ENCODE measurements at regions not wholly inside any gene's neighbourhood (a gene's known extent, or its start where the extent isn't known, plus 50 kb on each side); places are given as distances from the start of the nearest gene placed in this dataset.

DNA sequence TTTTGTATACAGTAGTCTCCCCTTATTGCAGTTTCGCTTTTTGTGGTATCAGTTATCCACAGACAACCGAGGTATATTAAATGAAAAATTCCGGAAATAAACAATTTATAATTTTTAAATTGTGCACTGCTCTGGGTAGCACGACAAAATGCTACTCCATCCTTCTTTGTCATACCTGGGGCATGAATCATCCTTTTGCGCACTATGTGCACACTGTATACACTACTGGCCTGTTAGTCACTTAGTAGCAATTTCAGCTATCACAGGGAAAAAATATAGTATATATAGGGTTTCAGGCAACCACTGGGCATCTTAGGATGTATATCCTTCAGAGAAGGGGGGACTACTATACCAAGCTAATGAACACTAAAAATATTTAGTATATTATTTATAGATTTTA, 198.8 kb upstream of the FAT4 start:
- H3K4me1 ChIP-seq = no peaks in the 10 kb centered on the region
- TF ChIP-seq POLR2AphosphoS5 (IDR thresholded peaks at IDR 0.05) = no peak
- TF ChIP-seq, protein P1, sequence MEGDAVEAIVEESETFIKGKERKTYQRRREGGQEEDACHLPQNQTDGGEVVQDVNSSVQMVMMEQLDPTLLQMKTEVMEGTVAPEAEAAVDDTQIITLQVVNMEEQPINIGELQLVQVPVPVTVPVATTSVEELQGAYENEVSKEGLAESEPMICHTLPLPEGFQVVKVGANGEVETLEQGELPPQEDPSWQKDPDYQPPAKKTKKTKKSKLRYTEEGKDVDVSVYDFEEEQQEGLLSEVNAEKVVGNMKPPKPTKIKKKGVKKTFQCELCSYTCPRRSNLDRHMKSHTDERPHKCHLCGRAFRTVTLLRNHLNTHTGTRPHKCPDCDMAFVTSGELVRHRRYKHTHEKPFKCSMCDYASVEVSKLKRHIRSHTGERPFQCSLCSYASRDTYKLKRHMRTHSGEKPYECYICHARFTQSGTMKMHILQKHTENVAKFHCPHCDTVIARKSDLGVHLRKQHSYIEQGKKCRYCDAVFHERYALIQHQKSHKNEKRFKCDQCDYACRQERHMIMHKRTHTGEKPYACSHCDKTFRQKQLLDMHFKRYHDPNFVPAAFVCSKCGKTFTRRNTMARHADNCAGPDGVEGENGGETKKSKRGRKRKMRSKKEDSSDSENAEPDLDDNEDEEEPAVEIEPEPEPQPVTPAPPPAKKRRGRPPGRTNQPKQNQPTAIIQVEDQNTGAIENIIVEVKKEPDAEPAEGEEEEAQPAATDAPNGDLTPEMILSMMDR (IDR thresholded peaks at IDR 0.05) = no peak
- no peak for TF ChIP-seq EP300 (IDR thresholded peaks at IDR 0.05)
- no peak for TF ChIP-seq POLR2A (IDR thresholded peaks at IDR 0.05)
- H3K27ac ChIP-seq = no peak overlapping the region
- no peaks in the 10 kb centered on the region for H3K9me3 ChIP-seq
- intact Hi-C loops (cut with DNase I; ENCODE audit: low total_unique reads) = no loop called here
- H3K4me3 ChIP-seq = no peak overlapping the region
- H3K36me3 ChIP-seq = no peaks in the 10 kb centered on the region
- DNase-seq = no peak
- H3K27me3 ChIP-seq = no peaks in the 10 kb centered on the region
- WGBS, 5 donors = 73 to 89% (median 86%) methylated on average over 5 of the region's 5 CpGs

GRCh38 chr4:125115476-125115875, 199.3 kb upstream of the FAT4 start:
- Histone ChIP-seq H3K4me3 (no peak overlapping the region), H3K27me3 (no peaks in the 10 kb centered on the region), H3K36me3 (no peaks in the 10 kb centered on the region), H3K27ac (no peak overlapping the region), H3K4me1 (no peaks in the 10 kb centered on the region), H3K9me3 (no peaks in the 10 kb centered on the region)
- DNase-seq = no peak
- intact Hi-C loops (cut with DNase I; ENCODE audit: low total_unique reads) = no loop called here
- TF ChIP-seq, protein P1 (IDR thresholded peaks at IDR 0.05) = no peak
- TF ChIP-seq POLR2AphosphoS5 (IDR thresholded peaks at IDR 0.05) = no peak
- no peak for TF ChIP-seq POLR2A (IDR thresholded peaks at IDR 0.05)
- TF ChIP-seq EP300 (IDR thresholded peaks at IDR 0.05) = no peak
- WGBS, 5 donors = 32 to 93% (median 72%) methylated on average over 1 of the region's 1 CpG

GRCh38 chr4:125112536-125112935, 202.2 kb upstream of the FAT4 start:
- Histone ChIP-seq H3K36me3 (no peaks in the 10 kb centered on the region), H3K9me3 (no peaks in the 10 kb centered on the region), H3K27me3 (no peaks in the 10 kb centered on the region), H3K27ac (no peak overlapping the region), H3K4me1 (no peaks in the 10 kb centered on the region), H3K4me3 (no peak overlapping the region)
- intact Hi-C loops (cut with DNase I; ENCODE audit: low total_unique reads) = no loop called here
- TF ChIP-seq POLR2AphosphoS5 (IDR thresholded peaks at IDR 0.05) (no peak), EP300 (IDR thresholded peaks at IDR 0.05) (no peak)
- TF ChIP-seq, protein P1 (IDR thresholded peaks at IDR 0.05) = no peak
- 87 to 96% (median 90%) methylated on average over 3 of the region's 3 CpGs for WGBS, 5 donors
- no peak for DNase-seq

DNA sequence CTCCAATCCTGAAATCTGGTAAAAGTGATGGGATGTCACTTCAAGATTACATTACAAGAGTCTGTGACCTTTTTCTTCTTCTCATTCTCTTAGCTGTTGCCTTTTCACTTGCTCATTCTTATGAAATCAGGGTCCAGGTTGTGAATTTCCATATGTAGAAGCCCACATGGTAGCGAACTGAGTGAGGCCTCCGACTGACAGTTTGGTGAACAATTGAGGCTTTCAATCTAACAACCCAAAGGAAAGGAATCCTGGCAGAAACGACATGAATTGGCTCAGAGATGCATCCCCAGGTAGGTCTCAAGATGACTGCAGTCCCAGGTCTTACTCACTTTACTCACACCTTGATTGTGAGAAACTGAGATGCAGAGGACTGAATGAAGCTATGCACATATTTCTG, 203.4 kb upstream of the FAT4 start:
- no peaks in the 10 kb centered on the region for H3K27me3 ChIP-seq
- H3K9me3 ChIP-seq = no peaks in the 10 kb centered on the region
- DNase-seq = no peak
- H3K4me1 ChIP-seq = no peaks in the 10 kb centered on the region
- H3K27ac ChIP-seq = no peak overlapping the region
- intact Hi-C loops (cut with DNase I; ENCODE audit: low total_unique reads) = no loop called here
- no peak overlapping the region for H3K4me3 ChIP-seq
- H3K36me3 ChIP-seq = no peaks in the 10 kb centered on the region
- TF ChIP-seq EP300 (IDR thresholded peaks at IDR 0.05) (no peak), POLR2AphosphoS5 (IDR thresholded peaks at IDR 0.05) (no peak), POLR2A (IDR thresholded peaks at IDR 0.05) (no peak)
- TF ChIP-seq, protein P1 (IDR thresholded peaks at IDR 0.05) = no peak
- WGBS, 5 donors = 74 to 78% (median 76%) methylated on average over 3 of the region's 3 CpGs
